Fibroblast of peridontal ligament (primary cell): ENCODE measurements at regions not wholly inside any gene's neighbourhood (a gene's known extent, or its start where the extent isn't known, plus 50 kb on each side); places are given as distances from the start of the nearest gene placed in this dataset.
"Not testable (repeated sequence)": the region's sequence is repeated elsewhere in the genome, so short reads cannot be mapped to it uniquely, and the experiment has no call there.

Experiments
- DNase-seq: peaks from one replicate; pipeline ENCODE4 v3.0.0-alpha.2; 2010; ENCODE audit errors: extremely low read depth

DNA sequence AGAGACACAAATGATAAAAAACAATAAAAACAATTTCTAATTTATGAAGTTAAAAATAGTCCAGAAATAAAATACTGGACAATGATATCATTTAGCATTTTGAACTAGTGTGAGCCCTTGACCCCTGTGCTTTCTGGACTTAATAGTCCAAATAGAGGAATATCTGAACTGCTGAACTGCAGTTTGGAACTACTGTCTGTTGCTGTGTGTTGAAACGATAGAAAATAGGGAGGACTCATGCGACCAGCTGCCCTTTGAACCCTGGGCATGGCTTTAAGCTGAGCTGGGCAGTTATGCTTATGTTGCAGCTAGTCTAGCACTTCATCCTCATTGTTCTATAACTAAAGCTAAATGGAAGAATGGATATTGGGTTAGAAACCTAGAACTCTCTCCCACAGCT, 99.5 kb downstream of the FMR1NB start:
- DNase-seq, result no peak

GRCh38 chrX:148084611-148085010, 103.5 kb downstream of the FMR1NB start:
- no peak for DNase-seq

DNA sequence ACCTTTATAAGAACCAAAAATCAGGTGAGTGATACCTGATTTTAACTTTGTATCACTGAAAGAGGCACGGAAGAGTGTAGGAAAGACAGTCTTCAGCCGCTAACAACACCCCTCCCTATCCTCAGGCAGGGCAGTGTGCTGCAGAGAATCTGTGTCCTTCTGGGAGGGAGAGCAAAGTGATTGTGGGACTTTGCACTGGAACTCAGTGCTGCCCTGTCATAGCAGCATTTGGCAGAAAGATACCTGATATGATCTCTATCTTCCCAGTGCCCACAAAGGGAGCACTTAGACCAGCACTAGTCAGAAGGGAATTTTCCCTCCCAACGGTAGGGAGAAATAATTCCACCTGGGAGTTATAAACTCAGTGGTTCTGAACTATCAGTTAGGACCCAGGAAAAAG, 139.0 kb downstream of the FMR1NB start:
- no peak for DNase-seq

- DNase-seq, result no peak
These were observed 140.0 kb downstream of the FMR1NB start for GRCh38 chrX:148120999-148121623.

DNA sequence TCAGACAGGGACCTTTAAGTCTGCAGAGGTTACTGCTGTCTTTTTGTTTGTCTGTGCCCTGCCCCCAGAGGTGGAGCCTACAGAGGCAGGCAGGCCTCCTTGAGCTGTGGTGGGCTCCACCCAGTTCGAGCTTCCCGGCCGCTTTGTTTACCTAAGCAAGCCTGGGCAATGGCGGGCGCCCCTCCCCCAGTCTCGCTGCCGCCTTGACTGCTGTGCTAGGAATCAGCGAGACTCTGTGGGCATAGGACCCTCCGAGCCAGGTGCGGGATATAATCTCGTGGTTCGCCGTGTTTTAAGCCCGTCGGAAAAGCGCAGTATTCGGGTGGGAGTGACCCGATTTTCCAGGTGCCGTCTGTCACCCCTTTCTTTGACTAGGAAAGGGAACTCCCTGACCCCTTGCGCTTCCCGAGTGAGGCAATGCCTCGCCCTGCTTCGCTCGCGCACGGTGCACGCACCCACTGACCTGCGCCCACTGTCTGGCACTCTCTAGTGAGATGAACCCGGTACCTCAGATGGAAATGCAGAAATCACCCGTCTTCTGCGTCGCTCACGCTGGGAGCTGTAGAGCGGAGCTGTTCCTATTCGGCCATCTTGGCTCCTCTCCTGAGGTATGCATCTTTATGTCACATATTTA, 147.9 kb downstream of the FMR1NB start:
- not testable (repeated sequence) for DNase-seq

DNA sequence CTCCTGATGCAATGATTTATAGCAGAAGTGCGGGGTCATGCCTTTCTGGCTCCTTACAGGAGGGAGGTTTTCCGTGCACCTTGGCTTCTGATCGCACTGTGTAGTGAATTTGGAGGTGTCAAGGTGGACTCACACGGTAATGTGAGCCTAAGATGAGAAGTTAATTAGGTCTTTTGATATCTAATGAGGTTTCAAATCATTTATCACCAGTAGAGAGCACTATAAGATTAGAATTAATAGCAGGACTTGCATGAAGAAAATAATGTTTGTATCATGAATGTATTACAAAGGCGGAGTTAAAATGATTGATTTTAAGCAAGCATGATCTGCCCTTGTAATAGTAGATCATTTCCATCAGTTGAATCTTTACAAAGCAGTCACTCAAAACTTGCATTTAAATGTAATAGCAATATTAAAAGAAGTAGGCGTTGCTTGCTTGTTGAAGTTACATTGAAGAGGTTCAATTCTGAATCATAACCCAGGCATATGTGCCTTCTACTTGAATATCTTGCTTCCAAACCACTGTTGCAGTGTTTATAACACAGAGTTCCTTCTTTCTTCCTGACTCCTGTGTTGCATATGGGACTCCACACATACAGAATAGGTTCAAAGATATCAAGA, 152.1 kb downstream of the FMR1NB start:
- DNase-seq, result peak; percentile 2

- DNase-seq, result no peak
These were observed 153.4 kb downstream of the FMR1NB start for GRCh38 chrX:148134578-148134977.

DNA sequence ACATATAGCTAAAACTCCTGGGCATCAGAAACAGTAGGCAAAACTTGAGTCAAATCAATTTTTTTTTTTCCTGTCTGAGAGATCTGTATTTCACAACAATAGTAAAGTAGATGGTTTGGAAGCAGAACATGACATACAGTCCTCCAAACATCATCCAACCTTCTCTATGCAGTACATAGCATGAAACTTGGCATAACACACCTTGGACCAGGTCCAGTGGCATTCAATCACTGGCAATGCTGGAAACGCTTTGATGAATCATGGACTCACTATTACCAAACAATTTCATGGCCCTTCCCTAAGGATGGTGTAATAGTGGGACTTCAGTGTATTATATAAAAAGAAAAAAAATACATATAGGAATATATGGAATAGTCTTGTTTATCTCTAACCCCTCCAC, 154.6 kb downstream of the FMR1NB start:
- peak; percentile 9 for DNase-seq

DNA sequence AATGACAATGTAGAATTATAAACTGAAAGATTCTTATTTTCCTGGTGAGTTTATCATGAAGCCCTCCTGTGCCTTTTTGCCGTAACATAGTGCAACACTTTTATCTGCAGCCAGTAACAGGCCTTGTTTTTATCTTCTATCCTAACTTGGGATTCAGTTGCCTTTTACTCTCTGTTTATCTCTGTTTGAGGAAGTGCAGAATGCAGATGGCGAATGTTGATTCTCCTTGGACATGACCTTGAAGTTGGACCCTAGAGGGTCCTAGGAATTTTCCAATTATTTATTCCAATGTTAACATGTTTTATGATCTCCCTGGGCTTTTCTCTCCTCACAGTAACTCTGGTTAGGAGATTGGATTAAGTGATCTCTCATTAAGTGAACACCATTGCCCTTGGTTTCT, 165.0 kb downstream of the FMR1NB start:
- no peak for DNase-seq

- DNase-seq, result no peak
These were observed 175.8 kb downstream of the FMR1NB start for GRCh38 chrX:148156986-148157385.

- no peak for DNase-seq
These were observed 178.7 kb downstream of the FMR1NB start for GRCh38 chrX:148159796-148160195.

- DNase-seq, result no peak
These were observed 180.6 kb downstream of the FMR1NB start for GRCh38 chrX:148161701-148162100.

GRCh38 chrX:148185631-148186030, 204.5 kb downstream of the FMR1NB start:
- DNase-seq, result no peak

GRCh38 chrX:148192547-148192946, 211.4 kb downstream of the FMR1NB start:
- DNase-seq, result no peak

DNA sequence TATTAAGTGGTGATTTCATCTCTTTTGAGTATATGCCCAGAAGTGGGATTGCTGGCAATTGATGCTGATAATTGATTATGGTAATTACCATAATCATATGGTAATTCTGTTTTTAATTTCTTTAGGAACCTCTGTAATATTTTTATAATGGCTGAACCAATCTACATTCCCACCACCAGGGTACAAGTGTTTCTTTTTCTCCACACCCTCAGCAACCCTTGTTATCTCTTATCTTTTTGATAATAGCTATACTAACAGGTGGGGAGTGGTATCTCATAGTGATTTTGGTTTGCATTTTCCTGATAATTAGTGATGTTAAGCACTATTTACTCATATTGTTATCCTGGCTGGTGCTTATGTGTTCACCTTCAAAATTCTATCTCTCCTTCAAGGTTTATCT, 212.6 kb downstream of the FMR1NB start:
- no peak for DNase-seq

GRCh38 chrX:148203531-148203930, 222.4 kb downstream of the FMR1NB start:
- DNase-seq, result no peak

DNA sequence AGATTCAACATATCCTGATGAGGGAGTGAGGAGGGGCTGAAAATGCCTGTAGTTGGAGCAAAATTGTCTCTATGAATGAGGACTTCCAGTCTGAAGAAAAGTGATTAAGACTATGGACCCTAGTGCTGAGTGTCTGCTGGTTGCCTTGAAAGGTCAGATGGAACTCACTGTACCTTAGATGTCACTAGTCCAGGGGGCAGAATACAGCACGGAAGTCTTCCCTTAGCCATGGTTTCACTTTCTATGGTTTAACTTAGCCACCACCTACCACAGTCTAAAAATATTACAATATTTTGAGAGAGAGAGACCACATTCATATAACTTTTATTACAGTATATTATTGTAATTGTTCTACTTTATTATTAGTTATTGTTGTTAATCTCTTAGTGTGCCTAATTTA, 223.1 kb downstream of the FMR1NB start:
- no peak for DNase-seq

DNA sequence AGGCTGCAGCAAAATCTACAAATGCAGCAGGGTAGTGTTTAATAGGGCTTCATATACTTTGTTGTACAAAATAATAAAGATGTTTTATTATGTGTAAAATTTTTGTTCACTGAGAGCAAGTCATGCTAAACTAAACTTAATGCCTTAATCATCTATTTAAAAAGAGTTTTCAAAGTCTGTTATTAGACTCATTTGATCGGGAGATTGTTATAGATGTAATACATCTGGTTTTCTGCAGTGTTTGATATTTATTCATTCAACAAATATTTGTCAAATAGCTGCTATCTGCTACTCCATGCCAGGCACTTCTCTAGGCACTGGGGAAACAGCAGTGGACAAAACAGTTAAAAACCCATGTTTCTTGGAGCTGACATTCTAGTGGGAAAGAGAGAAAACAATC, 233.6 kb downstream of the FMR1NB start:
- no peak for DNase-seq

- no peak for DNase-seq
These were observed 234.6 kb downstream of the FMR1NB start for GRCh38 chrX:148215726-148216125.

- DNase-seq, result no peak
These were observed 242.2 kb downstream of the FMR1NB start for GRCh38 chrX:148223361-148223760.

GRCh38 chrX:148228521-148228920, 247.4 kb downstream of the FMR1NB start:
- DNase-seq, result no peak

DNA sequence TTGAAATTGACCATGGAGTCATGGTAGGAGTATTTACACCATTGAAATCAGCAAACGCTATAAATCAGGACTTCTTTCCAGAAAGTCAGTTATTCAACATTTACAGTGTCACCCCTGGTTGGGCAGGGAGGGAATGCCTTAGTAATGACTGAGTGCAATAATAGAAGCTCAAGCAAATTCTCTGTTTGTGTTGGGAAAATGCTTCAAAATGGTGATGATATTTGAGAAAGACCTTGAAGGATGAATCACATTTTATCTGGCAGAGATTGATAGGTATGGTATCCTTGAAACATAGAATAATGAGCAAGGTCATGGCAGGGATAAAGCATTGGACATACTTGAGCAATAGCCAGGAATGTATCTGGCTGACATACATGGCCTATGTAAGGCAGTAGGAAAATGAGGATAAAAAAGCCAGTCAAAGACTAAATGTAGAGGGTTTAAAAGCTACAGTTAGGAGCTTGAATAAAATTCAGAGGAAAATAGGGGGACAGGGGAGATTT, 248.7 kb downstream of the FMR1NB start:
- DNase-seq, result no peak

- no peak for DNase-seq
These were observed 240.4 kb upstream of the AFF2 start for GRCh38 chrX:148259990-148260389.
